ENCODE measurements at regions not wholly inside any gene's neighbourhood (a gene's known extent, or its start where the extent isn't known, plus 50 kb on each side); places are given as distances from the start of the nearest gene placed in this dataset.

GRCh38 chr2:192265751-192266150 is 71.0 kb upstream of the TMEFF2 start:
- intact Hi-C loops (cut with micrococcal nuclease) (loop anchor here (2.0 to 10.0 kb wide), 2 partner anchors 71 to 291 kb away; partner anchors contain the start of gene TMEFF2), dilution Hi-C loops (cut with MboI; ENCODE audit: extremely low pct_ligation_motif_present, low sequenced_read_pairs) (no loop called here)
- H4K20me1 ChIP-seq (replicated peaks; ENCODE audit: control insufficient read depth, extremely low read depth, insufficient read depth, low read length): no peaks in the 10 kb centered on the region
- no peak overlapping the region for H2AFZ ChIP-seq (ENCODE audit: low read depth, low read length)
- H3K36me3 ChIP-seq (ENCODE audit: control insufficient read depth in 2 of 2, extremely low read depth in 1 of 2, insufficient read depth in 2 of 2, low read length in 2 of 2): no peaks in the 10 kb centered on the region
- no peak overlapping the region for H3K27ac ChIP-seq (ENCODE audit: insufficient read depth, low read depth, low read length)
- no peaks in the 10 kb centered on the region for H3K27me3 ChIP-seq (ENCODE audit: control insufficient read depth in 2 of 2, insufficient read depth in 2 of 2, low read length in 2 of 2)
- peaks cover 15% of the 10 kb centered on the region for H3K4me1 ChIP-seq (ENCODE audit: control insufficient read depth, extremely low read depth, insufficient read depth, low read length)
- no peaks in the 10 kb centered on the region for H3K79me2 ChIP-seq (ENCODE audit: control insufficient read depth, insufficient read depth, low read length)
- TF ChIP-seq MAX (IDR thresholded peaks at IDR 0.05; ENCODE audit: insufficient read depth, insufficient read length): no peak
- TF ChIP-seq JUN (IDR thresholded peaks at IDR 0.05; ENCODE audit: borderline replicate concordance, insufficient read depth, insufficient read length, low read depth): no peak
- no peak for TF ChIP-seq MYC (IDR thresholded peaks at IDR 0.05; ENCODE audit: low read depth, low read length)
- TF ChIP-seq GATA2 (IDR thresholded peaks at IDR 0.05; ENCODE audit: insufficient read depth, insufficient read length, low read depth, low read length): no peak
- no peak for TF ChIP-seq EZH2 (IDR thresholded peaks at IDR 0.05; ENCODE audit: borderline replicate concordance, low read depth, low read length, severe bottlenecking)
- TF ChIP-seq POLR2A (IDR thresholded peaks at IDR 0.05; ENCODE audit: low read depth, low read length): no peak
- no peak for TF ChIP-seq POLR2AphosphoS5 (IDR thresholded peaks at IDR 0.05; ENCODE audit: insufficient read depth, low read depth, low read length)
- no peak for TF ChIP-seq FOS (IDR thresholded peaks at IDR 0.05; ENCODE audit: borderline replicate concordance, insufficient read depth, low read length)
- TF ChIP-seq, protein P1, sequence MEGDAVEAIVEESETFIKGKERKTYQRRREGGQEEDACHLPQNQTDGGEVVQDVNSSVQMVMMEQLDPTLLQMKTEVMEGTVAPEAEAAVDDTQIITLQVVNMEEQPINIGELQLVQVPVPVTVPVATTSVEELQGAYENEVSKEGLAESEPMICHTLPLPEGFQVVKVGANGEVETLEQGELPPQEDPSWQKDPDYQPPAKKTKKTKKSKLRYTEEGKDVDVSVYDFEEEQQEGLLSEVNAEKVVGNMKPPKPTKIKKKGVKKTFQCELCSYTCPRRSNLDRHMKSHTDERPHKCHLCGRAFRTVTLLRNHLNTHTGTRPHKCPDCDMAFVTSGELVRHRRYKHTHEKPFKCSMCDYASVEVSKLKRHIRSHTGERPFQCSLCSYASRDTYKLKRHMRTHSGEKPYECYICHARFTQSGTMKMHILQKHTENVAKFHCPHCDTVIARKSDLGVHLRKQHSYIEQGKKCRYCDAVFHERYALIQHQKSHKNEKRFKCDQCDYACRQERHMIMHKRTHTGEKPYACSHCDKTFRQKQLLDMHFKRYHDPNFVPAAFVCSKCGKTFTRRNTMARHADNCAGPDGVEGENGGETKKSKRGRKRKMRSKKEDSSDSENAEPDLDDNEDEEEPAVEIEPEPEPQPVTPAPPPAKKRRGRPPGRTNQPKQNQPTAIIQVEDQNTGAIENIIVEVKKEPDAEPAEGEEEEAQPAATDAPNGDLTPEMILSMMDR (IDR thresholded peaks at IDR 0.05; ENCODE audit: extremely low read depth in 1 of 2, insufficient read depth in 1 of 2, low read depth in 1 of 2, low read length in 2 of 2): no peak
- ChIA-PET CTCF (interaction anchor here (1.0 to 1.2 kb wide), 2 partner anchors 14 to 25 kb away, joined by 3 read pairs; no protein-coding TSS in a partner anchor), POLR2A (no interaction called here)
- no peak overlapping the region for H3K4me2 ChIP-seq (ENCODE audit: insufficient read depth, low read length)
- no TSS peak for BruUV-seq (replicated peaks)
- no peak overlapping the region for H3K4me3 ChIP-seq (replicated peaks in 1 of 3; ENCODE audit: insufficient read depth in 1 of 3, low read depth in 1 of 3, low read length in 3 of 3)
- no peak overlapping the region for H3K9ac ChIP-seq (replicated peaks; ENCODE audit: extremely low read depth, insufficient read depth, low read length)
- no peak for DNase-seq (ENCODE audit: low read depth, low spot score)
- H3K9me1 ChIP-seq (replicated peaks; ENCODE audit: control insufficient read depth, extremely low read depth, insufficient read depth, low read length): no peaks in the 10 kb centered on the region
- H3K9me3 ChIP-seq (replicated peaks; ENCODE audit: control insufficient read depth, insufficient read depth, low read length): no peaks in the 10 kb centered on the region
- no peak for FAIRE-seq

Data from endothelial cell of umbilical vein (primary cell).